GM12892 (cell line): ENCODE measurements at regions not wholly inside any gene's neighbourhood (a gene's known extent, or its start where the extent isn't known, plus 50 kb on each side); places are given as distances from the start of the nearest gene placed in this dataset.

Experiments used
- DNase-seq: peaks from one replicate; pipeline ENCODE4 v3.0.0; 2011; ENCODE audit not compliant: insufficient read length
- FAIRE-seq: peaks from 2 replicates; lab custom pipeline; 2011; peaks lifted over from hg19 to GRCh38; lab: Jason Lieb, UNC
- POLR2A ChIP-seq: IDR thresholded peaks from 2 replicates; pipeline ENCODE4 v1.6.1; 2011; ENCODE audit warnings: low read depth, low read length, control low read depth
- POLR2AphosphoS5 ChIP-seq: IDR thresholded peaks from 2 replicates; pipeline ENCODE4 v1.6.1; 2011; ENCODE audit warnings: low read depth, low read length, control low read depth
- TAF1 ChIP-seq: IDR thresholded peaks from 2 replicates; pipeline ENCODE4 v1.6.1; 2011; ENCODE audit warnings: low read depth, mild to moderate bottlenecking, control low read depth, low read length, borderline replicate concordance

DNA sequence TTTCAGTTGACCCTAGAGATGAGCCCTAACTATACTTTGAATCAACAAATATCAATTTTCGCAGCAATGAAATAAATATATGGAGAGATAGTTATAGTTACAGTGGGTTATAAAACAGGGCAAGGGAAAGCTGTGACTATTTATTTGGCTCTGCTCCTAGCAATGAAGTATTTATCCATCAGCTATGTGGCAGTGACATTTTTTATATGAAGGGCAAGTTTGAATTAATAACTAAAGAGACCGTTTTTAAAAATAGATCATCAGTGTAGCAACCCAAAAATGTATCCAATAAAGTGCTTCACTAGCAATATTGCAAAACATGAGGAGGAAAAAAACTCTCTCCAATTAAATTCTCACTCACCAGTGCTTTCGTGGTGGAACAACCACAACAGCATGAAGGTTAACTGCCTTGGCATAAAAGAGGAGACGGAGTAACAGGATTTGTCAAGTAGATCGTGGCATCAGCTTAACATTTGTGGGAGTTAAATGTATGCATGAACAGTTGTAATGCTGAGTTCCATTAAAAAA is 58.1 kb upstream of the NUDT4 start:
- TF ChIP-seq POLR2AphosphoS5 (no peak), POLR2A (no peak), TAF1 (no peak)
- DNase-seq: no peak
- no peak for FAIRE-seq

GRCh38 chr12:93322784-93323183 is 54.9 kb upstream of the NUDT4 start:
- DNase-seq (no peak), FAIRE-seq (no peak)
- TF ChIP-seq POLR2A: no peak
- TF ChIP-seq POLR2AphosphoS5: no peak
- TF ChIP-seq TAF1: no peak

DNA sequence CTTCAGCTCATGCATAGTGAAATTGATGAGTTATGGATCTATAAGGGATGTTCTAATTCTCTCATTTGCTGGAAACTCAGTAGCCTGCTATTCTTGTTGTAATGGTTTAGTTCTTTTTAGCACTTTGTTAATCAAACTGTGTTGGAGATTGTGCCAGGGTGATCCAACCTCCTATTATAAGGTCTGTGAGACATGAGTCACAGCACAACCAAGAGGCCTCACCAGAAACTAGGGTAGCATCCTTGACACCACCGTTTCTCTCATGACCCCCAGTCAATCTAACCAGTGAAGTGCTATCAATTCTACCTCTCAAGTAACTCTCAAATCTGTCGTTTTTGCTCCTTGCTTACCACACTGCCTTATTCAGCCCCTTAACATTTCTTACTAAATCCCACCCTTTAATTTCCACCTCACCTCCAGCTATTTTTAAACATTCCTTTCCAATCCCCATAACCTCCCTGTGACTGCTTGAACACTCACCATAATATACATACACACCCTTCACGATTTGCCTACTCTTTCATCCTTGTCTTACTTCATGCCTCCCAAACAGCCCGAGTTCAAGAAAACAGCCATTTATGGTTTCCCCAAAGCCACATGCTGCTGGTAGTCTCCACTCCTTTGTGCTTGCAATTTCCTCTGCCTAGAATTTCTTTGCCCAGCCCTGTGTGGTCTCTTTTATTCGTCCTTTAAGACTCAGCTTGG is 53.9 kb upstream of the NUDT4 start:
- no peak for DNase-seq
- TF ChIP-seq TAF1 (no peak), POLR2A (no peak), POLR2AphosphoS5 (no peak)
- no peak for FAIRE-seq

DNA sequence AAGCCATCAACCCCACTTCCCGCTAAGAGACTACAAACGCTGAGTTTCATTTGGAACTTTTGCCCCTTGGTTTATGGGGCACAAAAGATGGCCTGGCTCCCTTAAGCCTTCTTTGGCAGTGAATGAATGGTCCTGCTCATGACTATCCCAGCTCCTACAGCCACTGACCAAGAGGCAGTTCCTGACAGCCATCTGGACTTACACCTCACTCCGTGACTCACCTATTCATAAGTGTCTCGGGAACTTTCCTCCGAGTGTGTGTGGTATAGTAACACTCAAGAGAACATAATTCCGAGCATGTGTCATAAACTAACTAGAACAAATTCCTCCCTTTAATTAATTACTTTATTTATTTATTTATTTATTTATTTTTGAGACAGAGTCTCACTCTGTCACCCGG is 51.9 kb upstream of the NUDT4 start:
- no peak for DNase-seq
- no peak for FAIRE-seq
- TF ChIP-seq TAF1: no peak
- no peak for TF ChIP-seq POLR2A
- no peak for TF ChIP-seq POLR2AphosphoS5
